Stomach (tissue), 4 donors: ENCODE measurements at regions not wholly inside any gene's neighbourhood (a gene's known extent, or its start where the extent isn't known, plus 50 kb on each side); places are given as distances from the start of the nearest gene placed in this dataset.

Experiments
- CTCF ChIP-seq, 7 experiments: fragments of 450-650 bp in 4 of 7; fragments of 200-600 bp in 3 of 7; sonication (generic) in 3 of 7; IDR thresholded peaks; one replicate each; pipeline ENCODE4 v1.5.1; 2016 to 2019; ENCODE audit warnings: antibody characterized with exemption in 7 of 7, control low read depth in 2 of 7, mild to moderate bottlenecking in 1 of 7
- EP300 ChIP-seq: sonication (generic); formaldehyde crosslinking; IDR thresholded peaks from one replicate; pipeline ENCODE4 v1.6.1; 2017; ENCODE audit warnings: antibody characterized with exemption
- POLR2A ChIP-seq, 4 donors: fragments of 450-650 bp; IDR thresholded peaks; one replicate each; pipeline ENCODE4 v1.6.1; 2016; ENCODE audit warnings: antibody characterized with exemption in 4 of 4, control low read depth in 2 of 4, mild to moderate bottlenecking in 1 of 4, moderate library complexity in 1 of 4
- POLR2AphosphoS5 ChIP-seq, 3 donors: sonication (generic); formaldehyde crosslinking; IDR thresholded peaks; one replicate each; pipeline ENCODE4 v1.6.1; 2016; ENCODE audit warnings: antibody characterized with exemption in 3 of 3

- TF ChIP-seq CTCF (IDR thresholded peaks at IDR 0.05) (no peak), EP300 (no peak), POLR2A (IDR thresholded peaks at IDR 0.05) (no peak), POLR2AphosphoS5 (IDR thresholded peaks at IDR 0.05) (no peak)
Measured at GRCh38 chr2:145038041-145038525, 518.2 kb upstream of the ZEB2 start.
